ENCODE measurements at regions not wholly inside any gene's neighbourhood (a gene's known extent, or its start where the extent isn't known, plus 50 kb on each side); places are given as distances from the start of the nearest gene placed in this dataset.

DNA sequence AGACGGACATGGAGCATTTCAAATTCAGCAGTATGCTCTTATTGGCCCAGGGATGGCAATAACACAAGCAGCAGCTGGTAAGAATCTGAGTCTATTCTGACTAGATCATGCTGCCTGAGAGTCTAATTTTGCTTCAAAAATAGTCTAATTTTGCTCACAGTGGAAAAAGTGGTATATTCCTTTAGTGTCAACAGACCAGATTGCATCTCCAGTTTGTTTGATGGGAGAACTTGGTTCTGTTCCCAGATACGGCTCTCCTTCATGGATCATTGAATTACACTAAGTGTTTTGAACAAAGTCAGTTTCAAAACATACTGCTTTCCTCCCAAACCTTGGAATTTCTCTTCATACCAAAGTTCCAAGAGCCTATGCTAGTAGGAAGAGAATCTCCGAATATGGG, 586.1 kb downstream of the RNF144B start:
- H3K4me3 ChIP-seq (ENCODE audit: low read depth, low read length), result no peak overlapping the region
- no peak for DNase-seq (ENCODE audit: low read depth)
- TF ChIP-seq, protein P1, sequence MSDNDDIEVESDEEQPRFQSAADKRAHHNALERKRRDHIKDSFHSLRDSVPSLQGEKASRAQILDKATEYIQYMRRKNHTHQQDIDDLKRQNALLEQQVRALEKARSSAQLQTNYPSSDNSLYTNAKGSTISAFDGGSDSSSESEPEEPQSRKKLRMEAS (IDR thresholded peaks at IDR 0.05; ENCODE audit: low read depth, low read length), result no peak
- TF ChIP-seq POLR2A (IDR thresholded peaks at IDR 0.05; ENCODE audit: extremely low read depth, insufficient read length), result no peak

DNA sequence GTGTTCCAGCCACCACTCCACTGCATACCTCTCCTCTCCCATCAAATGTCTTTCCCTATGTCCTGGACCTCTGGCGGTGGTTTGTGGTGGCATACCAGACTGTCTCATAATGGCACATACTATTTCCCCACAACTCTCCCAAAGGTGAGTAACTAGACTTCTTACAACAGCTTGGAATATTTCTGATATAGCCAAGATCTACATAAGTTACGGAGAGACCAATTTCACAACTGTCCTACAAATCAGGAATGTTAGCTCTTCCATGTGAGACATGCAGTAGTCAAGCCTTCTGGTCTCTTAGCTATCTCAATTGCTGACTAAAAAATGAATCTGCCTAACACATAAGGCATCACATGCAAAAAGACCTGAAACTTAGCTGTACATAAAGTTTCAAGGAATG, 588.9 kb downstream of the RNF144B start:
- TF ChIP-seq, protein P1 (IDR thresholded peaks at IDR 0.05; ENCODE audit: low read depth, low read length), result no peak
- TF ChIP-seq, protein P2, sequence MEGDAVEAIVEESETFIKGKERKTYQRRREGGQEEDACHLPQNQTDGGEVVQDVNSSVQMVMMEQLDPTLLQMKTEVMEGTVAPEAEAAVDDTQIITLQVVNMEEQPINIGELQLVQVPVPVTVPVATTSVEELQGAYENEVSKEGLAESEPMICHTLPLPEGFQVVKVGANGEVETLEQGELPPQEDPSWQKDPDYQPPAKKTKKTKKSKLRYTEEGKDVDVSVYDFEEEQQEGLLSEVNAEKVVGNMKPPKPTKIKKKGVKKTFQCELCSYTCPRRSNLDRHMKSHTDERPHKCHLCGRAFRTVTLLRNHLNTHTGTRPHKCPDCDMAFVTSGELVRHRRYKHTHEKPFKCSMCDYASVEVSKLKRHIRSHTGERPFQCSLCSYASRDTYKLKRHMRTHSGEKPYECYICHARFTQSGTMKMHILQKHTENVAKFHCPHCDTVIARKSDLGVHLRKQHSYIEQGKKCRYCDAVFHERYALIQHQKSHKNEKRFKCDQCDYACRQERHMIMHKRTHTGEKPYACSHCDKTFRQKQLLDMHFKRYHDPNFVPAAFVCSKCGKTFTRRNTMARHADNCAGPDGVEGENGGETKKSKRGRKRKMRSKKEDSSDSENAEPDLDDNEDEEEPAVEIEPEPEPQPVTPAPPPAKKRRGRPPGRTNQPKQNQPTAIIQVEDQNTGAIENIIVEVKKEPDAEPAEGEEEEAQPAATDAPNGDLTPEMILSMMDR (IDR thresholded peaks at IDR 0.05; ENCODE audit: low read depth, low read length), result no peak
- DNase-seq (ENCODE audit: low read depth), result no peak

DNA sequence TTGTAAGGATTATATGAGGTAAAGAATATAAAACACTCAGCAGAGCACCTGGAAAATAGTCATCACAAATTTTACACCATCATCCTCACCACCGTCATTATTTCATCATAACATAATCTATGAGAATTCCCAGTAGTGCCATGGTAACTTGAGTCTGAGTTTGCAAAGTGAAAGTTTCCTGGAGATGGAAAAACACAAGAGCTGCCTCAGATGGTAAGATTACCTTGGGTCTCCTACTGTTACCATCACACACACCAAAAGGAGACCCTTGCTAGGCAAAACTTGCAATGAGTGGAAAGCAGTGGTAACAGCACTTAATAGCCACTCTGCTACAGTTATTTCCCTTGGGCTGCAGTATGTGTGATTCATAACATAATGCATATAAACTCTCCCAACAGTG, 589.8 kb downstream of the RNF144B start:
- TF ChIP-seq MYC (IDR thresholded peaks at IDR 0.05; ENCODE audit: low read depth, low read length), result no peak
- TF ChIP-seq, protein P2 (IDR thresholded peaks at IDR 0.05; ENCODE audit: low read depth, low read length), result no peak
- TF ChIP-seq, protein P1 (IDR thresholded peaks at IDR 0.05; ENCODE audit: low read depth, low read length), result no peak
- TF ChIP-seq POLR2A (IDR thresholded peaks at IDR 0.05; ENCODE audit: extremely low read depth, insufficient read length), result no peak
- no peak for DNase-seq (ENCODE audit: low read depth)
- no peak overlapping the region for H3K4me3 ChIP-seq (ENCODE audit: low read depth, low read length)

More for the DNA sequence above, 588.9 kb downstream of the RNF144B start:
- no peak overlapping the region for H3K4me3 ChIP-seq (ENCODE audit: low read depth, low read length)

DNA sequence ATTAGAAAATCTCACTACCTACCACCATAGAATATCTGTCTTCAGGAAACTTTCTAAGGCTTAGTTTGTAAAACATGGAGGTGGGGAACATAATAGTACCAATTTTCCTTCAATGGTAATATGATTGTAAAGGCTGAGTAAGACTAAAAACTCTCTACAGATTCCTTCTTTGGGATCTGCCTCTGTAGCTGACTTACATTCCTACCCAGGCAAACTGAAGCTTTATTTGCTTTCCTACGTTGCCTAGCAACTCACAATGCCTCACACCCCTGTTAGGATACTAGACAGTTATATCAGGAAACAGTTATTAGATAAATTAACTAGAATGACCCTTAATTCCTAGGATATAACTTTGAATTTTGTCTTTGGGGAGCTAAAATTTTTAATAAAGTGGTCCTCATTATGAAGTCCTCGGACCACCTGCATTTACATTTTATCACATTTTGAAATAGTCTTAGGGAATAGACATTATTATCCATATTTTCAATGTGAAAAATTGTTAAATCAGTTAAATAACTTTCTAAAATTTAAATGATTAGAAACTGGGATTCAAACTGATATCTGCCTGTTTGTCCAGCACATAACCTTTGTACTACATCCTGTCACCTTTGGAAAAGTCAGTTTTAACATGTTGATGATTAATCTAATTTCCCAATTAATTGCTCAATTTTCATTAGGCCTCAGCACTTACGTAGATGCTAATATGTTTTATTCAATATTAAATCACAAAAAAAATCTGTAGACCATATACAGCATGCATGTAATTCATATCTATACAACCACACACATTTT, 591.4 kb downstream of the RNF144B start:
- TF ChIP-seq, protein P2 (IDR thresholded peaks at IDR 0.05; ENCODE audit: low read depth, low read length), result no peak
- TF ChIP-seq MYC (IDR thresholded peaks at IDR 0.05; ENCODE audit: low read depth, low read length) (no peak), POLR2A (IDR thresholded peaks at IDR 0.05; ENCODE audit: extremely low read depth, insufficient read length) (no peak)
- TF ChIP-seq, protein P1 (IDR thresholded peaks at IDR 0.05; ENCODE audit: low read depth, low read length), result no peak
- no peak for DNase-seq (ENCODE audit: low read depth)
- H3K4me3 ChIP-seq (ENCODE audit: low read depth, low read length), result no peak overlapping the region

DNA sequence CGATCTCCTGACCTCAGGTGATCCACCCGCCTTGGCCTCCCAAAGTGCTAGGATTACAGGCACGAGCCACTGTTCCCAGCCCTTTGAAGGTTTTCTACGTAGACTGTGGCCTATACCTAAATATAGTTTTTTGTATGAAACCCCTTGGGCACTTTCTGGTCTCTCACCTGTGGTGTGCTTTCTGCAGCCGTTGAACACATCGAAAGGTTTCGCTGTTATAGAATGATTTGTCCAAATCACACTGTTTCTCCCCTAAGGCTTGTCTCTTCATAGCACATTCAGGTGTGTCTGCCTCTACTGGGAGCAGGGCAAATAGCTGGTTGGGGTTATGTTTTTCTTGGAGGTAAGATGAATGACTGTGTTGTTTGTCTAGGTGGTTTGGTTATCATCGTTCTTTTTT, 597.9 kb downstream of the RNF144B start:
- TF ChIP-seq POLR2A (IDR thresholded peaks at IDR 0.05; ENCODE audit: extremely low read depth, insufficient read length), result no peak
- TF ChIP-seq, protein P2 (IDR thresholded peaks at IDR 0.05; ENCODE audit: low read depth, low read length), result no peak
- no peak overlapping the region for H3K4me3 ChIP-seq (ENCODE audit: low read depth, low read length)
- no peak for DNase-seq (ENCODE audit: low read depth)

DNA sequence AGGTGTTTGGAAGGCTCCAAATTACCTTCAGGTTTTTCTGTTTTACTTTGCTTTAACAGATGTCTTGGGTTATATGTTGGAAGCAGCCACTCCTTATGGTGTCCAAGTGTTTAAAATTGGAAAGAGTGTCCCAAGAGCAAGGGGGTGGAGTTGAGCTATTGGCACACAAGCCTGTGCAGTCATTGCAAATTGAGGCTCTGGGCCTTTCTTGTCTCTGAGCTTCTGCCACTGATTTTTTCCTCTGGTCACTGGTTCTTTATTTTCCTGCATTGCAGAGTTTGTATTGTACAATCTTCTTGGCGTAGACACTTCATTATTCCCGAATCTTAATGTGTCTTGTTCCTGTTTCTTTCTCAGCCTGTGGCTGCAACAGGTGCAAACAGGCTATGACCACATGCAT, 598.8 kb downstream of the RNF144B start:
- TF ChIP-seq, protein P2 (IDR thresholded peaks at IDR 0.05; ENCODE audit: low read depth, low read length), result no peak
- TF ChIP-seq POLR2A (IDR thresholded peaks at IDR 0.05; ENCODE audit: extremely low read depth, insufficient read length), result no peak
- TF ChIP-seq MYC (IDR thresholded peaks at IDR 0.05; ENCODE audit: low read depth, low read length), result no peak
- TF ChIP-seq, protein P1 (IDR thresholded peaks at IDR 0.05; ENCODE audit: low read depth, low read length), result no peak
- DNase-seq (ENCODE audit: low read depth), result no peak
- H3K4me3 ChIP-seq (ENCODE audit: low read depth, low read length), result no peak overlapping the region
